IMR-90 (cell line): ENCODE measurements at regions not wholly inside any gene's neighbourhood (a gene's known extent, or its start where the extent isn't known, plus 50 kb on each side); places are given as distances from the start of the nearest gene placed in this dataset.
A peak's percentile ranks its signal among the peaks of the same experiment; 100 is the strongest.

Source experiments
- ATAC-seq: fragments of 200-7000 bp; cut with Tn5 transposase; 2 replicates; pipeline ENCODE4 v1.9.1; 2020; ENCODE audit warnings: low read depth, mild to moderate bottlenecking, moderate library complexity
- BruUV-seq: library from RNA; stranded (reverse); fragments of 400-500 nt; replicated peaks from 2 replicates; lab custom pipeline; 2021; lab: Mats Ljungman, UMichigan
- CTCF ChIA-PET: fragments of 300-600 bp; formaldehyde crosslinking; extraction: SDS; loops from one replicate; lab custom pipeline; 2021; ENCODE audit warnings: antibody characterized with exemption; lab: Yijun Ruan, JAX
- POLR2A ChIA-PET: fragments of 300-600 bp; sonication (Branson Sonifier 250); formaldehyde crosslinking; loops from one replicate; lab custom pipeline; 2022; ENCODE audit warnings: antibody characterized with exemption; ENCODE audit not compliant: unreplicated experiment; lab: Charles Lee
- DNase-seq: peaks from one replicate; pipeline ENCODE4 v3.0.0; 2013
- H2AFZ ChIP-seq: replicated peaks from 2 replicates; pipeline ENCODE3; 2013; ENCODE audit warnings: low read length, mild to moderate bottlenecking; ENCODE audit not compliant: poor library complexity
- H2AK5ac ChIP-seq: 2 replicates; pipeline ENCODE4 v1.6.1; 2013; ENCODE audit warnings: low read depth, low read length, inconsistent platforms
- H2AK9ac ChIP-seq: replicated peaks from 2 replicates; pipeline ENCODE3; 2013; ENCODE audit warnings: mild to moderate bottlenecking, low read depth, low read length, moderate library complexity; ENCODE audit not compliant: poor library complexity
- H2BK120ac ChIP-seq: 2 replicates; pipeline ENCODE4 v1.6.1; 2013; ENCODE audit warnings: low read depth, low read length, inconsistent platforms
- H2BK15ac ChIP-seq: 3 replicates; pipeline ENCODE4 v1.6.1; 2013; ENCODE audit warnings: low read depth, low read length, inconsistent platforms
- H2BK20ac ChIP-seq: 2 replicates; pipeline ENCODE4 v1.6.1; 2013; ENCODE audit warnings: low read depth, mild to moderate bottlenecking, inconsistent platforms, low read length, moderate library complexity
- H2BK5ac ChIP-seq: 2 replicates; pipeline ENCODE4 v1.6.1; 2013; ENCODE audit warnings: mild to moderate bottlenecking, low read depth, low read length, inconsistent platforms; ENCODE audit not compliant: poor library complexity, severe bottlenecking
- H3K14ac ChIP-seq: replicated peaks from 2 replicates; pipeline ENCODE4 v1.6.1; 2013; ENCODE audit warnings: low read depth, low read length, inconsistent platforms
- H3K18ac ChIP-seq: 2 replicates; pipeline ENCODE4 v1.6.1; 2013; ENCODE audit warnings: low read depth, low read length, control low read depth
- H3K23ac ChIP-seq: 2 replicates; pipeline ENCODE4 v1.6.1; 2013; ENCODE audit warnings: low read depth, low read length, inconsistent platforms
- H3K27ac ChIP-seq: 2 replicates; pipeline ENCODE4 v1.5.1; 2013; ENCODE audit warnings: mild to moderate bottlenecking, control low read depth, low read length; ENCODE audit not compliant: insufficient read depth
- H3K27me3 ChIP-seq: 2 replicates; pipeline ENCODE4 v1.6.1; 2013; ENCODE audit warnings: low read length; ENCODE audit not compliant: control insufficient read depth, insufficient read depth
- H3K36me3 ChIP-seq: 2 replicates; pipeline ENCODE4 v1.6.1; 2013; ENCODE audit warnings: low read length, mixed read lengths; ENCODE audit not compliant: control insufficient read depth, insufficient read depth
- H3K4ac ChIP-seq: 2 replicates; pipeline ENCODE4 v1.6.1; 2013; ENCODE audit warnings: low read depth, low read length, inconsistent platforms
- H3K4me1 ChIP-seq: 2 replicates; pipeline ENCODE4 v1.6.1; 2013; ENCODE audit warnings: low read length, mixed read lengths; ENCODE audit not compliant: control insufficient read depth, insufficient read depth
- H3K4me2 ChIP-seq: 2 replicates; pipeline ENCODE4 v1.6.1; 2013; ENCODE audit warnings: low read depth, mild to moderate bottlenecking, control low read depth, low read length, moderate library complexity
- H3K4me3 ChIP-seq: 2 replicates; pipeline ENCODE4 v1.5.1; 2013; ENCODE audit warnings: low read depth, mild to moderate bottlenecking, control low read depth, low read length, moderate library complexity; ENCODE audit not compliant: insufficient read depth
- H3K56ac ChIP-seq: 2 replicates; pipeline ENCODE4 v1.6.1; 2013; ENCODE audit warnings: low read length, inconsistent platforms; ENCODE audit not compliant: insufficient read depth; ENCODE audit errors: extremely low read depth
- H3K79me1 ChIP-seq, 2 experiments: 2 replicates each; pipeline ENCODE4 v1.6.1; 2013; ENCODE audit warnings: low read length in 2 of 2, inconsistent platforms in 1 of 2, low read depth in 1 of 2
- H3K9ac ChIP-seq: 2 replicates; pipeline ENCODE4 v1.6.1; 2013; ENCODE audit warnings: low read depth, low read length, control low read depth
- H3K9me1 ChIP-seq: 2 replicates; pipeline ENCODE4 v1.6.1; 2013; ENCODE audit warnings: low read length, inconsistent platforms; ENCODE audit not compliant: insufficient read depth
- H3K9me3 ChIP-seq: 2 replicates; pipeline ENCODE4 v1.6.1; 2013; ENCODE audit warnings: low read length; ENCODE audit not compliant: control insufficient read depth, insufficient read depth
- H4K20me1 ChIP-seq: 2 replicates; pipeline ENCODE4 v1.6.1; 2013; ENCODE audit warnings: low read length, inconsistent platforms; ENCODE audit not compliant: insufficient read depth
- H4K5ac ChIP-seq: 2 replicates; pipeline ENCODE4 v1.6.1; 2013; ENCODE audit warnings: mild to moderate bottlenecking, low read depth, low read length, control low read depth
- H4K8ac ChIP-seq, 2 experiments: 2 replicates each; pipeline ENCODE4 v1.6.1; 2013; ENCODE audit warnings: low read depth in 2 of 2, low read length in 2 of 2, control low read depth in 1 of 2, inconsistent platforms in 1 of 2
- H4K91ac ChIP-seq: 2 replicates; pipeline ENCODE4 v1.6.1; 2013; ENCODE audit warnings: low read depth, low read length, inconsistent platforms; ENCODE audit not compliant: insufficient read depth
- BHLHE40 ChIP-seq: fragments of 150-350 bp; IDR thresholded peaks from 2 replicates; pipeline ENCODE4 v1.6.1; 2016; ENCODE audit warnings: mild to moderate bottlenecking, low read depth, low read length
- CEBPB ChIP-seq: IDR thresholded peaks from 2 replicates; pipeline ENCODE4 v1.6.1; 2012; ENCODE audit warnings: low read depth, low read length, improper control_type of control experiment
- CHD1 ChIP-seq: IDR thresholded peaks from 2 replicates; pipeline ENCODE4 v1.6.1; 2012; ENCODE audit warnings: low read depth, low read length, improper control_type of control experiment
- ELK1 ChIP-seq: fragments of 150-350 bp; IDR thresholded peaks from 2 replicates; pipeline ENCODE4 v1.6.1; 2016; ENCODE audit warnings: low read depth, mild to moderate bottlenecking, low read length, moderate library complexity, borderline replicate concordance
- FOS ChIP-seq: fragments of 150-350 bp; IDR thresholded peaks from 2 replicates; pipeline ENCODE4 v1.6.1; 2016; ENCODE audit warnings: low read depth, low read length
- MAFK ChIP-seq: IDR thresholded peaks from 2 replicates; pipeline ENCODE4 v1.6.1; 2012; ENCODE audit warnings: low read depth, low read length, improper control_type of control experiment
- MAZ ChIP-seq: IDR thresholded peaks from 2 replicates; pipeline ENCODE4 v1.6.1; 2012; ENCODE audit warnings: low read depth, mild to moderate bottlenecking, low read length, improper control_type of control experiment, moderate library complexity, borderline replicate concordance
- MXI1 ChIP-seq: IDR thresholded peaks from 2 replicates; pipeline ENCODE4 v1.6.1; 2012; ENCODE audit warnings: low read depth, mild to moderate bottlenecking, low read length, moderate library complexity, borderline replicate concordance
- NFE2L2 ChIP-seq: fragments of 150-350 bp; IDR thresholded peaks from 2 replicates; pipeline ENCODE4 v1.6.1; 2016; ENCODE audit warnings: low read depth, mild to moderate bottlenecking, low read length
- POLR2A ChIP-seq: IDR thresholded peaks from 2 replicates; pipeline ENCODE4 v1.6.1; 2012; ENCODE audit warnings: mild to moderate bottlenecking, low read depth, low read length
- RAD21 ChIP-seq: IDR thresholded peaks from 2 replicates; pipeline ENCODE4 v1.6.1; 2012; ENCODE audit warnings: low read length, improper control_type of control experiment
- RCOR1 ChIP-seq: IDR thresholded peaks from 2 replicates; pipeline ENCODE4 v1.6.1; 2012; ENCODE audit warnings: mild to moderate bottlenecking, low read length, improper control_type of control experiment; ENCODE audit not compliant: insufficient replicate concordance
- RFX5 ChIP-seq: IDR thresholded peaks from 2 replicates; pipeline ENCODE4 v1.8.0; 2012; ENCODE audit warnings: low read depth, mild to moderate bottlenecking, low read length, moderate library complexity
- SMC3 ChIP-seq: fragments of 150-350 bp; IDR thresholded peaks from 2 replicates; pipeline ENCODE4 v1.6.1; 2016; ENCODE audit warnings: low read depth, mild to moderate bottlenecking, antibody characterized with exemption, low read length, moderate library complexity
- WGBS, 2 experiments: methylation state at CpG; one replicate each; pipeline versions ENCODE4 v1.1.5 to v1.1.7; 2013; ENCODE audit warnings: missing lambda C conversion rate in 2 of 2; ENCODE audit not compliant: insufficient read length in 1 of 2; ENCODE audit errors: extremely low coverage in 2 of 2; 5-methylcytosine and 5-hydroxymethylcytosine counted together
- dilution Hi-C: fragments of 300-500 bp; cut with HindIII; formaldehyde crosslinking; loops from one replicate; pipeline ENCODE4 v1.14.3; 2018; ENCODE audit warnings: low sequenced_read_pairs; ENCODE audit not compliant: unreplicated experiment
- in situ Hi-C: fragments of 300-500 bp; cut with MboI; formaldehyde crosslinking; loops from 3 replicates; pipeline ENCODE4 v1.14.3; 2019; ENCODE audit warnings: low sequenced_read_pairs, inconsistent platforms, mixed read lengths
- intact Hi-C: fragments of 100-400 bp; cut with micrococcal nuclease; formaldehyde crosslinking; loops from 2 replicates; pipeline ENCODE4 v1.10.0; 2022
- TF ChIP-seq, protein P1 (sequence below): conservative IDR thresholded peaks from 2 replicates; pipeline ENCODE4 v1.5.1; 2012; ENCODE audit warnings: mild to moderate bottlenecking, low read depth, low read length, improper control_type of control experiment
- TF ChIP-seq, protein P2 (sequence below): fragments of 150-350 bp; IDR thresholded peaks from 2 replicates; pipeline ENCODE4 v1.6.1; 2017; ENCODE audit warnings: mild to moderate bottlenecking, antibody characterized with exemption, low read length, low read depth

DNA sequence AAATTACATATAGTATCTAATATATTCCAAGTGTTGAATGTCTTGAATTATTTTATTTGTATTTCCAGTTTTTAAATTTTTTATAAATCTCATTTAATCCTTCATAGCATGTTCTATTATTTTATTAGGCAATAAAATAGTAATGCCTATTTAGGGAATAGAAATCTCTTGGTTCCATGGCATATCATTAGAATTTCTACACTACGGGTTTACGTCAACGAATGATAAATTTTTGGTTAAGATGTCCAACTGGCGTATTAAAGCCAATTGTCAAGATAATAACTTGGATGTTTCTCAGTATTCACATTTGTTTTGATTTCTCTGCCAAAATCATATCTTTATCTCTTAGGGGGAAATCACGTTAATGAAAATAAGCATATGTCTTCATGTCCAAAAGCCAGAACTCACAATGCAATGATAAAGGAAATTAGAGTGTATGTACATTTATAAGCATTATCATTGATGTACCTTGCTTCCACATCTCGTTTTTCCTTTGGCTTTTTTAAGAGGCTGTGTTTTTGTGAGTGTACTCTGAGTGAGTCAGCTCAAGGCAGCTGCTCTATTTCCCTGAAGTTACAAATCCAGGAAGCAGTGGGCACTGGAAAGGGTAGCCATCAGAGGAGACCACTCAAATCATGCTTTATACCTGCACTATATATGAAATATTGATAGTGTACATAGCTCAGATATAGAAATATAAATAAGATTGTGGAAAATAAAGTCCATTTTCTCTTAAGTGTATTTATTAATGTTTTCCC, 115.8 kb upstream of the PDE1A start:
- no peak overlapping the region for H4K5ac ChIP-seq
- H3K56ac ChIP-seq: no peak overlapping the region
- intact Hi-C loops (no loop called here), dilution Hi-C loops (no loop called here), in situ Hi-C loops (no loop called here)
- H2BK20ac ChIP-seq: no peak overlapping the region
- no peaks in the 10 kb centered on the region for H4K20me1 ChIP-seq
- no TSS peak for BruUV-seq
- CTCF ChIA-PET: no interaction called here
- H3K4me1 ChIP-seq: peaks cover 2% of the 10 kb centered on the region; the same call in 1 of the 2 replicates
- no peak overlapping the region for H3K4me3 ChIP-seq
- H3K79me1 ChIP-seq: no peaks in the 10 kb centered on the region
- no peak overlapping the region for H3K4me2 ChIP-seq
- no peak overlapping the region for H2AFZ ChIP-seq
- no CpG with 5 or more reads among the region's 6 CpGs for WGBS, 2 experiments
- H3K9me1 ChIP-seq: no peaks in the 10 kb centered on the region
- POLR2A ChIA-PET: no interaction called here
- H3K9ac ChIP-seq: no peak overlapping the region
- no peak overlapping the region for H3K4ac ChIP-seq
- no peak overlapping the region for H2AK9ac ChIP-seq
- no peak overlapping the region for H2BK15ac ChIP-seq
- H3K36me3 ChIP-seq: no peaks in the 10 kb centered on the region
- H3K18ac ChIP-seq: no peak overlapping the region
- TF ChIP-seq NFE2L2: no peak
- TF ChIP-seq RCOR1: no peak
- TF ChIP-seq SMC3: no peak
- no peak for TF ChIP-seq RFX5
- no peak for TF ChIP-seq RAD21
- no peak for TF ChIP-seq POLR2A
- no peak for TF ChIP-seq BHLHE40
- no peak for TF ChIP-seq MAFK
- no peak for TF ChIP-seq ELK1
- no peak for TF ChIP-seq MAZ
- TF ChIP-seq, protein P1, sequence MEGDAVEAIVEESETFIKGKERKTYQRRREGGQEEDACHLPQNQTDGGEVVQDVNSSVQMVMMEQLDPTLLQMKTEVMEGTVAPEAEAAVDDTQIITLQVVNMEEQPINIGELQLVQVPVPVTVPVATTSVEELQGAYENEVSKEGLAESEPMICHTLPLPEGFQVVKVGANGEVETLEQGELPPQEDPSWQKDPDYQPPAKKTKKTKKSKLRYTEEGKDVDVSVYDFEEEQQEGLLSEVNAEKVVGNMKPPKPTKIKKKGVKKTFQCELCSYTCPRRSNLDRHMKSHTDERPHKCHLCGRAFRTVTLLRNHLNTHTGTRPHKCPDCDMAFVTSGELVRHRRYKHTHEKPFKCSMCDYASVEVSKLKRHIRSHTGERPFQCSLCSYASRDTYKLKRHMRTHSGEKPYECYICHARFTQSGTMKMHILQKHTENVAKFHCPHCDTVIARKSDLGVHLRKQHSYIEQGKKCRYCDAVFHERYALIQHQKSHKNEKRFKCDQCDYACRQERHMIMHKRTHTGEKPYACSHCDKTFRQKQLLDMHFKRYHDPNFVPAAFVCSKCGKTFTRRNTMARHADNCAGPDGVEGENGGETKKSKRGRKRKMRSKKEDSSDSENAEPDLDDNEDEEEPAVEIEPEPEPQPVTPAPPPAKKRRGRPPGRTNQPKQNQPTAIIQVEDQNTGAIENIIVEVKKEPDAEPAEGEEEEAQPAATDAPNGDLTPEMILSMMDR: no peak
- TF ChIP-seq CEBPB: no peak
- TF ChIP-seq CHD1: no peak
- no peak for TF ChIP-seq FOS
- no peak for TF ChIP-seq MXI1
- TF ChIP-seq, protein P2, sequence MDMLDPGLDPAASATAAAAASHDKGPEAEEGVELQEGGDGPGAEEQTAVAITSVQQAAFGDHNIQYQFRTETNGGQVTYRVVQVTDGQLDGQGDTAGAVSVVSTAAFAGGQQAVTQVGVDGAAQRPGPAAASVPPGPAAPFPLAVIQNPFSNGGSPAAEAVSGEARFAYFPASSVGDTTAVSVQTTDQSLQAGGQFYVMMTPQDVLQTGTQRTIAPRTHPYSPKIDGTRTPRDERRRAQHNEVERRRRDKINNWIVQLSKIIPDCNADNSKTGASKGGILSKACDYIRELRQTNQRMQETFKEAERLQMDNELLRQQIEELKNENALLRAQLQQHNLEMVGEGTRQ: no peak
- H3K9me3 ChIP-seq: no peaks in the 10 kb centered on the region
- ATAC-seq: peak; percentile 67
- no peak overlapping the region for H3K23ac ChIP-seq
- H2BK120ac ChIP-seq: no peak overlapping the region
- no peak overlapping the region for H3K27ac ChIP-seq
- no peaks in the 10 kb centered on the region for H3K27me3 ChIP-seq
- H4K91ac ChIP-seq: no peak overlapping the region
- peak; percentile 65 for DNase-seq
- no peak overlapping the region for H2AK5ac ChIP-seq
- no peak overlapping the region for H3K14ac ChIP-seq
- H2BK5ac ChIP-seq: no peak overlapping the region
- H4K8ac ChIP-seq: no peak overlapping the region
